Endothelial cell of umbilical vein (primary cell): ENCODE measurements at regions not wholly inside any gene's neighbourhood (a gene's known extent, or its start where the extent isn't known, plus 50 kb on each side); places are given as distances from the start of the nearest gene placed in this dataset.

Experiments used
- BruUV-seq: library from RNA; stranded (reverse); fragments of 400-500 nt; replicated peaks from 2 replicates; lab custom pipeline; 2021; lab: Mats Ljungman, UMichigan
- CTCF ChIA-PET: fragments of 300-600, 350-600 bp; sonication (Branson Sonifier 250); formaldehyde crosslinking; loops from one replicate; lab custom pipeline; 2021; ENCODE audit warnings: antibody characterized with exemption, inconsistent platforms; lab: Charles Lee
- POLR2A ChIA-PET: fragments of 300-600, 350-600 bp; sonication (Branson Sonifier 250); formaldehyde crosslinking; loops from one replicate; lab custom pipeline; 2021; ENCODE audit warnings: antibody characterized with exemption, inconsistent platforms; lab: Charles Lee
- DNase-seq: peaks from one replicate; pipeline ENCODE4 v3.0.0-alpha.2; 2011; ENCODE audit warnings: low read depth, low spot score
- FAIRE-seq: peaks from 2 replicates; lab custom pipeline; 2011; peaks lifted over from hg19 to GRCh38; lab: Jason Lieb, UNC
- H2AFZ ChIP-seq: 2 replicates; pipeline ENCODE4 v1.6.0; 2012; ENCODE audit warnings: low read depth, low read length, control low read depth, inconsistent platforms
- H3K27ac ChIP-seq: 2 replicates; pipeline ENCODE4 v1.5.1; 2011; ENCODE audit warnings: low read depth, mild to moderate bottlenecking, control low read depth, low read length, moderate library complexity; ENCODE audit not compliant: insufficient read depth
- H3K27me3 ChIP-seq, 2 experiments: 2 replicates each; pipeline versions ENCODE4 v1.6.0 to v1.6.1; 2011; ENCODE audit warnings: low read length in 2 of 2, mixed read lengths in 1 of 2; ENCODE audit not compliant: control insufficient read depth in 2 of 2, insufficient read depth in 2 of 2
- H3K36me3 ChIP-seq, 2 experiments: 2 replicates in 1 of 2; 3 replicates in 1 of 2; pipeline ENCODE4 v1.5.1; 2011; ENCODE audit warnings: low read length in 2 of 2, mild to moderate bottlenecking in 1 of 2, moderate library complexity in 1 of 2; ENCODE audit not compliant: control insufficient read depth in 2 of 2, insufficient read depth in 2 of 2; ENCODE audit errors: extremely low read depth in 1 of 2
- H3K4me1 ChIP-seq: 3 replicates; pipeline ENCODE4 v1.5.1; 2011; ENCODE audit warnings: mild to moderate bottlenecking, low read length; ENCODE audit not compliant: control insufficient read depth, insufficient read depth; ENCODE audit errors: extremely low read depth
- H3K4me2 ChIP-seq: 2 replicates; pipeline ENCODE4 v1.6.1; 2011; ENCODE audit warnings: low read length, control low read depth, mixed read lengths; ENCODE audit not compliant: insufficient read depth
- H3K4me3 ChIP-seq, 3 experiments: fragments of 200-600 bp in 1 of 3; sonication (generic), shearing (Covaris generic) in 1 of 3; replicated peaks in 1 of 3; 2 replicates each; pipeline ENCODE4 v1.5.1; 2011 to 2016; ENCODE audit warnings: control low read depth in 3 of 3, low read length in 3 of 3, mild to moderate bottlenecking in 2 of 3, inconsistent platforms in 1 of 3, low read depth in 1 of 3, moderate library complexity in 1 of 3; ENCODE audit not compliant: insufficient read depth in 1 of 3
- H3K79me2 ChIP-seq: 2 replicates; pipeline ENCODE4 v1.6.0; 2012; ENCODE audit warnings: low read length, inconsistent platforms; ENCODE audit not compliant: control insufficient read depth, insufficient read depth
- H3K9ac ChIP-seq: replicated peaks from 2 replicates; pipeline ENCODE3; 2011; ENCODE audit warnings: low read length, control low read depth; ENCODE audit not compliant: insufficient read depth; ENCODE audit errors: extremely low read depth
- H3K9me1 ChIP-seq: replicated peaks from 3 replicates; pipeline ENCODE4 v1.6.0; 2011; ENCODE audit warnings: mild to moderate bottlenecking, low read length; ENCODE audit not compliant: control insufficient read depth, insufficient read depth; ENCODE audit errors: extremely low read depth
- H3K9me3 ChIP-seq: replicated peaks from 2 replicates; pipeline ENCODE4 v1.5.1; 2012; ENCODE audit warnings: low read length, inconsistent platforms; ENCODE audit not compliant: control insufficient read depth, insufficient read depth
- H4K20me1 ChIP-seq: replicated peaks from 2 replicates; pipeline ENCODE3; 2011; ENCODE audit warnings: mild to moderate bottlenecking, low read length; ENCODE audit not compliant: control insufficient read depth, insufficient read depth; ENCODE audit errors: extremely low read depth
- EZH2 ChIP-seq: IDR thresholded peaks from 2 replicates; pipeline ENCODE4 v1.6.1; 2012; ENCODE audit warnings: borderline replicate concordance, low read depth, mild to moderate bottlenecking, moderate library complexity, low read length, inconsistent platforms; ENCODE audit not compliant: severe bottlenecking
- FOS ChIP-seq: IDR thresholded peaks from 2 replicates; pipeline ENCODE4 v1.6.1; 2011; ENCODE audit warnings: mild to moderate bottlenecking, low read length, moderate library complexity, borderline replicate concordance; ENCODE audit not compliant: insufficient read depth
- GATA2 ChIP-seq: IDR thresholded peaks from 2 replicates; pipeline ENCODE4 v1.7.0; 2011; ENCODE audit warnings: low read depth, mild to moderate bottlenecking, moderate library complexity, mixed read lengths, low read length; ENCODE audit not compliant: insufficient read length, insufficient read depth
- JUN ChIP-seq: IDR thresholded peaks from 2 replicates; pipeline ENCODE4 v1.6.1; 2011; ENCODE audit warnings: borderline replicate concordance, low read depth; ENCODE audit not compliant: insufficient read length, insufficient read depth
- MYC ChIP-seq: IDR thresholded peaks from one replicate; pipeline ENCODE4 v1.6.1; 2011; ENCODE audit warnings: mild to moderate bottlenecking, low read depth, low read length
- POLR2A ChIP-seq: IDR thresholded peaks from 2 replicates; pipeline ENCODE4 v1.6.1; 2012; ENCODE audit warnings: low read depth, mild to moderate bottlenecking, control low read depth, low read length
- POLR2AphosphoS5 ChIP-seq: IDR thresholded peaks from 2 replicates; pipeline ENCODE4 v1.6.1; 2012; ENCODE audit warnings: low read depth, mild to moderate bottlenecking, control low read depth, low read length, moderate library complexity; ENCODE audit not compliant: insufficient read depth
- dilution Hi-C: fragments of 300-500 bp; cut with MboI; formaldehyde crosslinking; loops from one replicate; pipeline ENCODE4 v1.15.0; 2019; ENCODE audit warnings: low sequenced_read_pairs; ENCODE audit not compliant: extremely low pct_ligation_motif_present
- intact Hi-C: fragments of 100-400 bp; cut with micrococcal nuclease; formaldehyde crosslinking; loops from one replicate; pipeline ENCODE4 v1.10.0; 2022
- TF ChIP-seq, protein P1 (sequence below): IDR thresholded peaks from 2 replicates; pipeline ENCODE4 v1.6.1; 2011; ENCODE audit not compliant: insufficient read depth, insufficient read length
- TF ChIP-seq, protein P2 (sequence below), 2 donors: IDR thresholded peaks; 1 replicate in 1 of 2; 2 replicates in 1 of 2; pipeline ENCODE4 v1.5.1; 2011; ENCODE audit warnings: low read length in 2 of 2, mild to moderate bottlenecking in 2 of 2, moderate library complexity in 2 of 2, control low read depth in 1 of 2, inconsistent platforms in 1 of 2, low read depth in 1 of 2; ENCODE audit not compliant: insufficient read depth in 1 of 2; ENCODE audit errors: extremely low read depth in 1 of 2

DNA sequence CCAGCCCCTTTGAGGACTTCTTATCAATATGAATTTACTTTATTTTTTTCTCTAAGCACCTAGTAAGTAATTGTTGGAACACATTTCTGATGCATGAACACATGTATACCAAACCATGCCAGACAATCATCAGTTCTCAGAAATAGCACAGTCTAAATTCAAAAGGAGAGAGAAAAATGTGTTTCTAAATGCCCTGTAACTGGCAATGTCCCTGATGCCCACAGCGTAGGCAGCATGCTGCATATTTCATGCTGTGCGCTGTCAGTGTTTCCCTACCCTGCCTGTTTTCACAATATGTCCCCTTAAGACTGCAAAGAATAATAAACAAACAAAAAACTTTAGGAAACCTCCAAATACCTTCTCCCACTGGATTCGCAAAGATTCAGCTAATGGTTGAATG, 881.0 kb upstream of the CHAC2 start:
- Histone ChIP-seq H3K27me3 (no peaks in the 10 kb centered on the region), H3K4me3 (no peak overlapping the region), H3K9me1 (no peaks in the 10 kb centered on the region), H3K4me1 (no peaks in the 10 kb centered on the region), H2AFZ (no peak overlapping the region), H3K36me3 (no peaks in the 10 kb centered on the region), H3K27ac (no peak overlapping the region), H3K79me2 (no peaks in the 10 kb centered on the region), H3K4me2 (no peak overlapping the region), H4K20me1 (no peaks in the 10 kb centered on the region), H3K9ac (no peak overlapping the region), H3K9me3 (no peaks in the 10 kb centered on the region)
- ChIA-PET POLR2A (no interaction called here), CTCF (no interaction called here)
- intact Hi-C loops = no loop called here
- dilution Hi-C loops = no loop called here
- no peak for FAIRE-seq
- no peak for DNase-seq
- no TSS peak for BruUV-seq
- TF ChIP-seq JUN (no peak), POLR2AphosphoS5 (no peak), POLR2A (no peak), EZH2 (no peak), MYC (no peak), FOS (no peak), GATA2 (no peak)
- TF ChIP-seq, protein P1, sequence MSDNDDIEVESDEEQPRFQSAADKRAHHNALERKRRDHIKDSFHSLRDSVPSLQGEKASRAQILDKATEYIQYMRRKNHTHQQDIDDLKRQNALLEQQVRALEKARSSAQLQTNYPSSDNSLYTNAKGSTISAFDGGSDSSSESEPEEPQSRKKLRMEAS = no peak
- TF ChIP-seq, protein P2, sequence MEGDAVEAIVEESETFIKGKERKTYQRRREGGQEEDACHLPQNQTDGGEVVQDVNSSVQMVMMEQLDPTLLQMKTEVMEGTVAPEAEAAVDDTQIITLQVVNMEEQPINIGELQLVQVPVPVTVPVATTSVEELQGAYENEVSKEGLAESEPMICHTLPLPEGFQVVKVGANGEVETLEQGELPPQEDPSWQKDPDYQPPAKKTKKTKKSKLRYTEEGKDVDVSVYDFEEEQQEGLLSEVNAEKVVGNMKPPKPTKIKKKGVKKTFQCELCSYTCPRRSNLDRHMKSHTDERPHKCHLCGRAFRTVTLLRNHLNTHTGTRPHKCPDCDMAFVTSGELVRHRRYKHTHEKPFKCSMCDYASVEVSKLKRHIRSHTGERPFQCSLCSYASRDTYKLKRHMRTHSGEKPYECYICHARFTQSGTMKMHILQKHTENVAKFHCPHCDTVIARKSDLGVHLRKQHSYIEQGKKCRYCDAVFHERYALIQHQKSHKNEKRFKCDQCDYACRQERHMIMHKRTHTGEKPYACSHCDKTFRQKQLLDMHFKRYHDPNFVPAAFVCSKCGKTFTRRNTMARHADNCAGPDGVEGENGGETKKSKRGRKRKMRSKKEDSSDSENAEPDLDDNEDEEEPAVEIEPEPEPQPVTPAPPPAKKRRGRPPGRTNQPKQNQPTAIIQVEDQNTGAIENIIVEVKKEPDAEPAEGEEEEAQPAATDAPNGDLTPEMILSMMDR (IDR thresholded peaks at IDR 0.05; ENCODE audit: extremely low read depth in 1 of 2, insufficient read depth in 1 of 2, low read depth in 1 of 2, low read length in 2 of 2) = no peak
